Stimulated activated CD4-positive, alpha-beta T cell treated with anti-CD3 and anti-CD28 coated beads, Interleukin-4, amount 100 ng/mL, for 48 hours (primary cell): ENCODE measurements at regions not wholly inside any gene's neighbourhood (a gene's known extent, or its start where the extent isn't known, plus 50 kb on each side); places are given as distances from the start of the nearest gene placed in this dataset.
"Not testable (repeated sequence)": the region's sequence is repeated elsewhere in the genome, so short reads cannot be mapped to it uniquely, and the experiment has no call there.

Experiments
- DNase-seq, 2 donors: peaks; one replicate each; pipeline ENCODE4 v3.0.0-alpha.2; 2020; ENCODE audit warnings: low read depth in 2 of 2

- DNase-seq: no peak
Observed at GRCh38 chr2:53114582-53114981, 653.0 kb upstream of the CHAC2 start.

GRCh38 chr2:53112408-53112807 is 655.2 kb upstream of the CHAC2 start:
- DNase-seq: not testable (repeated sequence)

GRCh38 chr2:53111406-53111805 is 656.2 kb upstream of the CHAC2 start:
- no peak for DNase-seq

DNA sequence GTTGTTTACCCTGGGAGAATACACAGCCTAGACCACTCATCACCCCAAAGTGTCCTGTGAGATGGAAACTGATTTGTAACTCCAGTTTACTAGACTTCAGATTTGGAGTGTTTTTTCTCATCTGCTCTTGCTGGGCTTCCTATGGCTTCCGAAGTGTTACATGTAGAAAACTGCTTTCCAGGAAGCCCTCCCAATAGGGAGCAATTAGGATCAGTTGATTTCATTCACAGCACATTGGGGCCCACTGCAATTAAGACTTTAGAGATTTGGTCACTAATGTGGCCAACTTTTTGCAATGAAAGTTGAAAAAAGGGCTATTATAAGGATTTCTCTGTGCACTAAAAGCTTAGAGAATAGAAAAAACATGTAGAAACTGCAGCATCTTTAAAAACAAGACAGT is 656.6 kb upstream of the CHAC2 start:
- no peak for DNase-seq

GRCh38 chr2:53108246-53108645 is 659.4 kb upstream of the CHAC2 start:
- no peak for DNase-seq

- no peak for DNase-seq
Observed at GRCh38 chr2:53104263-53104662, 663.3 kb upstream of the CHAC2 start.

GRCh38 chr2:53103679-53104078 is 663.9 kb upstream of the CHAC2 start:
- DNase-seq: no peak

- DNase-seq: no peak
Observed at GRCh38 chr2:53098696-53099078, 668.9 kb upstream of the CHAC2 start.

- no peak for DNase-seq
Observed at GRCh38 chr2:53096351-53096750, 671.3 kb upstream of the CHAC2 start.

GRCh38 chr2:53095664-53096063 is 671.9 kb upstream of the CHAC2 start:
- DNase-seq: no peak

- DNase-seq: no peak
Observed at GRCh38 chr2:53095227-53095626, 672.4 kb upstream of the CHAC2 start.

DNA sequence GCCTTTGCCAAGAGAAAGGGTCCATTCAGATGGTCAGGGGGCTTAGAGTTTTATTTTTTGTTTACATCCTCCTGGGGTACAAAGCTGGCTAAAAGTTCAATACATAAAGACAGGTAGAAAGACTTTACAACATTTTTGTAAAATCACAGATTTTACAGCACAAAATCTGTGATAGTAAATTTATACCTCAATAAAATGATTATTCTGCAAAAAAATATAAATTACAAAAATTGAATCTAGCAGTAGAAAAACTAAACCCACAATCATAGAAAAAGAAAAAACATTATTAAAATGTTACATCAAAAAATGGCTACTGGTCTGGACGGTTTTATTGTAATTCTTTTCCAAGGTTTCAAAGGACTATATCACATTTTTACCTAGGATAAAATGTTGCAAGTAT is 674.2 kb upstream of the CHAC2 start:
- no peak for DNase-seq

DNA sequence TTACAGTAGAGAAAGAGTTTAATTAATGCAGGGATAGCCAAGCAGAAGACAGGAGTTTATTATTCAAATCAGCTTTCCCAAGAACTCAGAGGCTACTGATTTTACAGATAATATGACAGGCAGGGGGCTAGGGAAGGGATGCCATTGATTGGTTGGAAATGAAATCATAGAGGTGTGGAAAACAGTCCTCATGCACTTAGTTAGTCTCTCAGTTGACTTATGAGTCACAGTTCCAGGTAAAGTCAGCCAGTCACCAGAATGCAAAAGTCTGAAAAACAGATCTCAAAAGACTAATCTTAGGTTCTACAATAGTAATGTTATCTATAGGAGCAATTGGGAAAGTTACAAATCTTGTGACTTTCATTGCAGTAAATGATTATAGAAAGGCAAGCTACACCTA is 676.4 kb upstream of the CHAC2 start:
- DNase-seq: no peak

DNA sequence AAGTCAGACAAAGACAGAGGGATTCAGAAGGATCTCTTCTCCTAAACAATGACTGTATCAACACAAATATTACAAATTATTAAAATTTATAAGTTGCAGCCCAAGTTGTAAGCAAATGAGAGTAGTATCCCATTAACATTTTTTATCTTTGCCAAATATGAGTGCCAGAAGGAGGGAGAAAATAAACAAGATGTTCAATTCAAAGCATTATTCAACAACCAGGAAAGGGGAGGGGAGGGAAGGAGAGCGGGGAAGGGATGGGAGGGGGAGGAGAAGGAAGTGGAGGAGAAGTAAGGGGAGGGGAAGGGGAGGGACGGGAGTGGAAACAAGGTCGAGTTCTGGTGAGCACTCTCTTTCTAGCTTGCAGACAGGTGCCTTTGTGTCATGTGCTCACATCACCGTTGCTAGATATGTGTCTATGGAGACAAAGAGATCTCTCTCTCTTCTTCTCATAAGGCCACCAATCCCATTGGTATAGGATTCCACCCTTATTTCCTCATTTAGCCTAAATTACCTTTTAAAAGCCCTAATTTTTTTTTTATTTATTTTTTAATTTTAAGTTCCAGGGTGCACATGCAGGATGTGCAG is 679.6 kb upstream of the CHAC2 start:
- no peak for DNase-seq

- DNase-seq: no peak
Observed at GRCh38 chr2:53087262-53087873, 680.2 kb upstream of the CHAC2 start.

- DNase-seq: no peak
Observed at GRCh38 chr2:53077413-53077812, 690.2 kb upstream of the CHAC2 start.

- DNase-seq: no peak
Observed at GRCh38 chr2:53075760-53076159, 691.8 kb upstream of the CHAC2 start.

DNA sequence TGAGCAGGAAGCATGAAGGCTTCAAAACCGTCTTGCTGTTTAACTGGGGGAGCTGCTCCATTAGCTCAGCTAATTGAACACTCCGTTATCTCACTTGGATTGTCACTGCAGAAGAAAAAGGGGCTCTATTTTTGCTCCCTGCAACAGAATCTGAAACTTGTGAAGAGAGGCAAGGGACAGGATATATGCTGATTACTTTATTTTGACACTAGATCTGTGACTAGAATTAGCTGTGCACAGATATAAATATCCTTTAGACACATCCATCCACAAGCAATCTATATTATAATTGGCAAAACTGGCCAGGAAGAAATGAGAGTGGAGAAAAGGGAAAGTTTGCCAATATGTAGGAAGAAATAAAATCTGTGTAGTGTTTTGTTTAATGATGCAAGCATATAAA is 700.1 kb upstream of the CHAC2 start:
- no peak for DNase-seq

DNA sequence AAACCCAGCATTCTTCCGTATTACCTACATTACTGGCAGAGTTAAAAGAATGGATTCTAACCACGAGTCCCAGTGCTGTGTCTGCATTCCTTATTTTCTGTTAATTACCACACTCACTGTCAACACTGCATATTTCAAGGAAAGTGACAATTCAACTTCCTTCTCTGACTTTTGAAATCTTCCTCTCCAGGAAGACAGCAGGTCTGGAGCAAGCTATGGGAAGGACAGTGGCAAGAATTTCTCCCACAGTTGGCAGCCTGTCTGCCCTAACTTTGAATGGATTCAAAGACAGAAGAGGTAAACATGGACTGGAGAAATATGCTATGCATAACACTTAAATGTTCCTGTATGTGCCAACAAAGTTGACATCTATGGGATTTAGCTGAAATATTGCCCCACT is 700.5 kb upstream of the CHAC2 start:
- DNase-seq: no peak

GRCh38 chr2:53064154-53064553 is 703.5 kb upstream of the CHAC2 start:
- no peak for DNase-seq

DNA sequence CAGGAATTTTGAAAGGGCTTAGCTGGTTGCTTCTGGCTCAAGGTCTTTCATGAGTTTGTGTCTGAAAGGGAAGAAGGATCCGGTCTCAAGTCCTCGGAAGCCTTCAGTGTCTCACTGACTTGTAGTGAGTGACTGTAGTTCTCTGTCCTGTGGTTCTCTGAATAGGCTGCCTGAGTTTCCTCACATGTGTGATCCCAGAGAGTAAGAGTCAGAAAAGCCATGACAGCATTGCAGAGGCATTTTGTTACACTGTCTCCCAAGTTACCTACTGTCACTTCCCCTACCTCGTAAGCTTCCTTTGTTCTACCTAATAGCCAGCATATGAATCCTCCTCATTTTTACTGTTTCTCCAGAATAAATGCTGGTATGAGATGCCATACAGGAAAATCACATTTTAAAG is 709.1 kb upstream of the CHAC2 start:
- DNase-seq: no peak

DNA sequence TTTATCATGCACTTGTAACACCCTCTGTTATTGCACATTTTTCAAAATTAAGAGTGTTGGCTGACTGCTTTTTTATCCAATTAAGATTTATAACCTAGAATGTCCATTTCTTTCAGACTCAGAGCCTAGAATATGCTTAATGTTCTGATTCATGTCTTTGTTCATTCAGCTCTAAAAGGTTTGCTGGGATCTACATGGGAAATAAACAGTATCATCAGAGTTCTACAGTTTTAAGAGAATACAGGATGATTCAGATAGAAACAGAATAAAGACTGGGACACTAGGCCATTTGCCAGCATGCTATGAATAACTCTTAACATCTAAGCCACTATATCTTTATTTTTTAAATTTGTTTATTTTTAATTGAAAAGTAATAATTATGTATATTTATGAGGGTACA is 713.7 kb upstream of the CHAC2 start:
- no peak for DNase-seq

GRCh38 chr2:53051157-53051556 is 716.4 kb upstream of the CHAC2 start:
- DNase-seq: no peak

DNA sequence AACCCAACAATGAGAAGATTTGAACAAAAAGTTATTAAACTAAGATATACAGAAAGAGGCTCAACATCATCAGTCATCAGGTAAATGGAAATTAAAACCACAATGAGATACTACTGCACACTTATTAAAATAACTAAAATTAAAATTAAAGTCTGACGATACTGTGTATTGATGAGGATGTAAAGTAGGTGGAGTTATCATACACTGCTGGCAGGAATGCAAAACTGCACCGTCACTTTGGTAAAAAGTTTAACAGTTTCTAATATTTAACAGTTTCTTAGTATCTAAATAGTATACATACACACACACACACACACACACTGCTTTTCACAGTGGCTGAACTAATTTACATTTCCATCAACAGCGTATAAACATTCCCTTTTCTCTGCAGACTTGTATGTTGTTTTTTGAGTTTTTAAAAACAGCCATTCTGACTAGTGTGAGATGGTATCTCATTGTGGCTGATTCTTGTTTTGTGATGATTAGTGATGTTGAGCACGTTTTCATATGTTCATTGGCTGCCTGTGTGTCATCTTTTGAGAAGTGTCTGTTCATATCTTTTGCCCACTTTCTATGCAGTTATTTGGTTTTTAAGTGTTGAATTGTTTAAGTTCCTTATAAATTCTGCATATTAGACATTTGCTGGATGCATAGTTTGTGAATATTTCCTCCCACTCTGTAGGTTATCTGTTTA is 726.9 kb upstream of the CHAC2 start:
- no peak for DNase-seq
